NOMO-1 (cell line): ENCODE measurements at regions not wholly inside any gene's neighbourhood (a gene's known extent, or its start where the extent isn't known, plus 50 kb on each side); places are given as distances from the start of the nearest gene placed in this dataset.

Experiments
- DNase-seq, 2 experiments: peaks; one replicate each; lab custom pipeline; 2025; ENCODE audit not compliant: unreplicated experiment in 2 of 2; lab: John Stamatoyannopoulos, UW

- DNase-seq: no peak
These were observed 68.9 kb downstream of the NCR2 start for GRCh38 chr6:41404182-41404845.

GRCh38 chr6:41405941-41406727 is 70.7 kb downstream of the NCR2 start:
- DNase-seq: no peak

GRCh38 chr6:41406728-41407489 is 71.5 kb downstream of the NCR2 start:
- no peak for DNase-seq

- no peak for DNase-seq
These were observed 73.2 kb downstream of the NCR2 start for GRCh38 chr6:41408576-41408975.

- no peak for DNase-seq
These were observed 73.6 kb downstream of the NCR2 start for GRCh38 chr6:41408982-41409381.

- DNase-seq: no peak
These were observed 74.1 kb downstream of the NCR2 start for GRCh38 chr6:41409489-41409888.

- DNase-seq: no peak
These were observed 76.6 kb downstream of the NCR2 start for GRCh38 chr6:41411961-41412360.

- no peak for DNase-seq
These were observed 77.8 kb downstream of the NCR2 start for GRCh38 chr6:41413250-41413649.

- no peak for DNase-seq
These were observed 81.1 kb downstream of the NCR2 start for GRCh38 chr6:41416501-41416837.

- no peak for DNase-seq
These were observed 83.3 kb downstream of the NCR2 start for GRCh38 chr6:41418741-41419140.

- DNase-seq: no peak
These were observed 84.0 kb downstream of the NCR2 start for GRCh38 chr6:41419385-41419784.

GRCh38 chr6:41420186-41420585 is 84.8 kb downstream of the NCR2 start:
- no peak for DNase-seq

GRCh38 chr6:41422161-41422560 is 86.8 kb downstream of the NCR2 start:
- DNase-seq: no peak

- no peak for DNase-seq
These were observed 87.6 kb downstream of the NCR2 start for GRCh38 chr6:41423002-41423401.

GRCh38 chr6:41424370-41425058 is 89.1 kb downstream of the NCR2 start:
- peak; percentile 73 to 74 for DNase-seq

GRCh38 chr6:41425511-41425910 is 90.1 kb downstream of the NCR2 start:
- DNase-seq: no peak

GRCh38 chr6:41426438-41426851 is 91.0 kb downstream of the NCR2 start:
- peak; percentile 17 to 37 for DNase-seq

GRCh38 chr6:41426888-41427641 is 91.7 kb downstream of the NCR2 start:
- no peak for DNase-seq

- peak; percentile 27 to 48 for DNase-seq
These were observed 92.4 kb downstream of the NCR2 start for GRCh38 chr6:41427642-41428335.
